Loucy (cell line): ENCODE measurements at regions not wholly inside any gene's neighbourhood (a gene's known extent, or its start where the extent isn't known, plus 50 kb on each side); places are given as distances from the start of the nearest gene placed in this dataset.

Source experiments
- H2AFZ ChIP-seq: fragments of 200-600 bp; sonication (generic); 2 replicates; pipeline ENCODE4 v1.6.0; 2016; ENCODE audit warnings: antibody characterized with exemption, mild to moderate bottlenecking, low read length, moderate library complexity
- H3F3A ChIP-seq: fragments of 200-600 bp; 2 replicates; pipeline ENCODE4 v1.6.0; 2016; ENCODE audit warnings: antibody characterized with exemption, low read depth, mild to moderate bottlenecking
- H3K27me3 ChIP-seq: fragments of 200-600 bp; sonication (generic); 2 replicates; pipeline ENCODE4 v1.6.1; 2014; ENCODE audit warnings: low read length, mild to moderate bottlenecking; ENCODE audit not compliant: insufficient read depth, poor library complexity, severe bottlenecking
- H3K36me3 ChIP-seq: fragments of 200-600 bp; sonication (generic); 2 replicates; pipeline ENCODE4 v1.6.1; 2016; ENCODE audit warnings: low read length; ENCODE audit not compliant: insufficient read depth
- H3K4me1 ChIP-seq: fragments of 200-600 bp; sonication (generic); 2 replicates; pipeline ENCODE4 v1.5.1; 2014; ENCODE audit warnings: low read length, mild to moderate bottlenecking; ENCODE audit not compliant: insufficient read depth, poor library complexity, severe bottlenecking
- H3K4me2 ChIP-seq: fragments of 200-600 bp; sonication (generic); 2 replicates; pipeline ENCODE4 v1.6.0; 2014; ENCODE audit warnings: antibody characterized with exemption, low read length, low read depth, mild to moderate bottlenecking; ENCODE audit not compliant: poor library complexity, severe bottlenecking
- H3K4me3 ChIP-seq: fragments of 200-600 bp; sonication (generic); 2 replicates; pipeline ENCODE4 v1.5.1; 2014; ENCODE audit warnings: low read length, mild to moderate bottlenecking, mixed read lengths; ENCODE audit not compliant: poor library complexity, severe bottlenecking
- H3K79me2 ChIP-seq: fragments of 200-600 bp; sonication (generic); 2 replicates; pipeline ENCODE4 v1.6.1; 2014; ENCODE audit warnings: low read length; ENCODE audit not compliant: insufficient read depth
- H3K9ac ChIP-seq: fragments of 200-600 bp; sonication (generic); 2 replicates; pipeline ENCODE4 v1.6.0; 2014; ENCODE audit warnings: mild to moderate bottlenecking, low read depth, low read length, moderate library complexity; ENCODE audit not compliant: poor library complexity, severe bottlenecking
- H3K9me2 ChIP-seq: fragments of 200-600 bp; sonication (generic); replicated peaks from 2 replicates; pipeline ENCODE4 v1.6.1; 2016; ENCODE audit warnings: low read depth, low read length, mixed read lengths
- H3K9me3 ChIP-seq: fragments of 200-600 bp; sonication (generic); 2 replicates; pipeline ENCODE4 v1.6.1; 2014; ENCODE audit warnings: mild to moderate bottlenecking, antibody characterized with exemption, low read length, low read depth; ENCODE audit not compliant: insufficient read depth
- H4K20me1 ChIP-seq: fragments of 200-600 bp; sonication (generic); 2 replicates; pipeline ENCODE4 v1.6.0; 2014; ENCODE audit warnings: antibody characterized with exemption, low read length, mild to moderate bottlenecking; ENCODE audit not compliant: insufficient read depth, poor library complexity, severe bottlenecking
- EZH2phosphoT487 ChIP-seq: fragments of 200-600 bp; IDR thresholded peaks from 2 replicates; pipeline ENCODE4 v1.6.1; 2018; ENCODE audit warnings: antibody characterized with exemption, mild to moderate bottlenecking, moderate library complexity, borderline replicate concordance
- TF ChIP-seq, protein P1 (sequence below): fragments of 200-600 bp; sonication (generic); conservative IDR thresholded peaks from 2 replicates; pipeline ENCODE4 v1.5.1; 2014; ENCODE audit warnings: mild to moderate bottlenecking, antibody characterized with exemption, low read length

DNA sequence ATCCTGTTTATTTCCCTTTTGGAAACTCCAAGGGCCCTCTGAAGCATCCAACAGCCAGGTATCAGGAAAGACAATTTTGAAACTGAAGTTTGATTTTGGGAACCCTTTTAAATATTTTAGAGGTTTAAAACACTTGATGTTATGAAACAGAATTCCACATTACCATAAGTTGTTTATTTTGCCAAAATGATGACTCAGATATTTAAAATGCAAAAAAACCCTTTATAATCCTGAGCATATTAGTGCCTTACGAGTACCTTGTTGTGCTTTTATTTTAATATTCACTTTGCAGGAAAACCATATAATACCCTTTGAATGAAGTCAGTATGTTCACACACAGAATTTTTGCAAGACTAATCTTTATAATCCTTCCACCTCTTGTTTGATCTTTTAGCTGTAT is 765.1 kb upstream of the CA10 start:
- no peak overlapping the region for H3K4me2 ChIP-seq
- H3K9me3 ChIP-seq, result no peaks in the 10 kb centered on the region
- H3K4me1 ChIP-seq, result no peaks in the 10 kb centered on the region
- H2AFZ ChIP-seq, result no peak overlapping the region
- H3F3A ChIP-seq, result no peaks in the 10 kb centered on the region
- H3K79me2 ChIP-seq, result no peaks in the 10 kb centered on the region
- H3K9me2 ChIP-seq, result no peaks in the 10 kb centered on the region
- TF ChIP-seq EZH2phosphoT487, result no peak
- TF ChIP-seq, protein P1, sequence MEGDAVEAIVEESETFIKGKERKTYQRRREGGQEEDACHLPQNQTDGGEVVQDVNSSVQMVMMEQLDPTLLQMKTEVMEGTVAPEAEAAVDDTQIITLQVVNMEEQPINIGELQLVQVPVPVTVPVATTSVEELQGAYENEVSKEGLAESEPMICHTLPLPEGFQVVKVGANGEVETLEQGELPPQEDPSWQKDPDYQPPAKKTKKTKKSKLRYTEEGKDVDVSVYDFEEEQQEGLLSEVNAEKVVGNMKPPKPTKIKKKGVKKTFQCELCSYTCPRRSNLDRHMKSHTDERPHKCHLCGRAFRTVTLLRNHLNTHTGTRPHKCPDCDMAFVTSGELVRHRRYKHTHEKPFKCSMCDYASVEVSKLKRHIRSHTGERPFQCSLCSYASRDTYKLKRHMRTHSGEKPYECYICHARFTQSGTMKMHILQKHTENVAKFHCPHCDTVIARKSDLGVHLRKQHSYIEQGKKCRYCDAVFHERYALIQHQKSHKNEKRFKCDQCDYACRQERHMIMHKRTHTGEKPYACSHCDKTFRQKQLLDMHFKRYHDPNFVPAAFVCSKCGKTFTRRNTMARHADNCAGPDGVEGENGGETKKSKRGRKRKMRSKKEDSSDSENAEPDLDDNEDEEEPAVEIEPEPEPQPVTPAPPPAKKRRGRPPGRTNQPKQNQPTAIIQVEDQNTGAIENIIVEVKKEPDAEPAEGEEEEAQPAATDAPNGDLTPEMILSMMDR, result no peak
- no peaks in the 10 kb centered on the region for H3K36me3 ChIP-seq
- H3K4me3 ChIP-seq, result no peak overlapping the region
- H3K27me3 ChIP-seq, result no peaks in the 10 kb centered on the region
- H4K20me1 ChIP-seq, result no peaks in the 10 kb centered on the region
- H3K9ac ChIP-seq, result no peak overlapping the region

DNA sequence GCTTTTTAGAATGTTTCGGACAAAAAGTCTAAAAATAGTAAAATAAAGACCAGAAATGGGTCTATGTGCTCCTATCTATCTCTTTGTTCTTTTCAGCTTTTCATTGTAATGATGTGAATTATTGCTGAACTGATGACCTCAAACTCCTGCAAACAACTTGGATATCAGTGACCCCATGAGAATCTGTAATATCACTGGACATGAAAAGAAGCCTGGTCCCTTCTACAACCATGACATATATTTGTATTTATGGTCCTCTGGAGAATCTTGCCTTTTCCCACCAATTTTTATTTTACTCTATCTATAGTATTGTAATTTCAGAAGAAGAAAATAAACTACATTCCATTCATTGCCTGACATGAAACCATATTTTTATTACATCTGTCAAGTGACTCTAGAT is 740.7 kb upstream of the CA10 start:
- Histone ChIP-seq H3K79me2 (no peaks in the 10 kb centered on the region), H3K9me2 (no peaks in the 10 kb centered on the region), H3K9ac (no peak overlapping the region), H3K4me2 (no peak overlapping the region), H3K27me3 (no peaks in the 10 kb centered on the region), H3K4me3 (no peak overlapping the region), H2AFZ (no peak overlapping the region), H3K4me1 (no peaks in the 10 kb centered on the region), H3K9me3 (no peaks in the 10 kb centered on the region), H3K36me3 (no peaks in the 10 kb centered on the region), H4K20me1 (no peaks in the 10 kb centered on the region), H3F3A (no peaks in the 10 kb centered on the region)
- TF ChIP-seq EZH2phosphoT487, result no peak
- TF ChIP-seq, protein P1, result no peak

DNA sequence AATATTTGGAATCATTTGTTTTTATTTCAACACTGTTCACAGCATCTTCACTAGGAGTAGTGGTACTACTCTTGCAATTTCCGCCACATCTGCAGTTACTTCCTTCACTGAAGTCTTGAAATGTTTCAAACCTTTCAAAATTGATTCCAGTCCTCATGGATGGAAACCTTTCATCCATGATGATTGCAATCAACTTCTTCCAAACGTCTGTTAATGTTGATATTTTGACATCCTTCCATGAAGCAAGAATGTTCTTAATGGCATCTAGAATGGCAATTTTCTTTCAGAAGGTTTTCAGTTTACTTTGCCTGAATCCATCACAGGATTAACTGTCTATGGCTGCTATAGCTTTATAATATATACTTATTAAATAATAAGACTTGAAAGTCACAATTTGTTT is 736.8 kb upstream of the CA10 start:
- H3K4me1 ChIP-seq, result no peaks in the 10 kb centered on the region
- TF ChIP-seq, protein P1, result no peak
- no peak for TF ChIP-seq EZH2phosphoT487
- H4K20me1 ChIP-seq, result no peaks in the 10 kb centered on the region
- H3K27me3 ChIP-seq, result no peaks in the 10 kb centered on the region
- no peak overlapping the region for H2AFZ ChIP-seq
- H3F3A ChIP-seq, result no peaks in the 10 kb centered on the region
- H3K4me3 ChIP-seq, result no peak overlapping the region
- H3K9me2 ChIP-seq, result no peaks in the 10 kb centered on the region
- no peaks in the 10 kb centered on the region for H3K79me2 ChIP-seq
- no peaks in the 10 kb centered on the region for H3K36me3 ChIP-seq
- no peaks in the 10 kb centered on the region for H3K9me3 ChIP-seq
- no peak overlapping the region for H3K9ac ChIP-seq
- no peak overlapping the region for H3K4me2 ChIP-seq
